GM06990 (cell line): ENCODE measurements at regions not wholly inside any gene's neighbourhood (a gene's known extent, or its start where the extent isn't known, plus 50 kb on each side); places are given as distances from the start of the nearest gene placed in this dataset.

ENCODE experiments used
- DNase-seq: peaks from one replicate; pipeline ENCODE4 v3.0.0-alpha.2; 2011; ENCODE audit not compliant: insufficient read length; ENCODE audit errors: extremely low read depth
- H3K27me3 ChIP-seq: replicated peaks from 2 replicates; pipeline ENCODE4 v1.6.0; 2011; ENCODE audit warnings: low read length; ENCODE audit not compliant: control insufficient read depth, insufficient read depth
- H3K36me3 ChIP-seq: 2 replicates; pipeline ENCODE4 v1.5.1; 2011; ENCODE audit warnings: low read length; ENCODE audit not compliant: control insufficient read depth, insufficient read depth
- H3K4me3 ChIP-seq: replicated peaks from 2 replicates; pipeline ENCODE4 v1.5.1; 2011; ENCODE audit warnings: low read depth, mild to moderate bottlenecking, control low read depth, low read length
- TF ChIP-seq, protein P1 (sequence below): IDR thresholded peaks from 2 replicates; pipeline ENCODE4 v1.5.1; 2011; ENCODE audit warnings: low read length, control low read depth, mild to moderate bottlenecking, inconsistent platforms; ENCODE audit not compliant: insufficient read depth, poor library complexity, severe bottlenecking

DNA sequence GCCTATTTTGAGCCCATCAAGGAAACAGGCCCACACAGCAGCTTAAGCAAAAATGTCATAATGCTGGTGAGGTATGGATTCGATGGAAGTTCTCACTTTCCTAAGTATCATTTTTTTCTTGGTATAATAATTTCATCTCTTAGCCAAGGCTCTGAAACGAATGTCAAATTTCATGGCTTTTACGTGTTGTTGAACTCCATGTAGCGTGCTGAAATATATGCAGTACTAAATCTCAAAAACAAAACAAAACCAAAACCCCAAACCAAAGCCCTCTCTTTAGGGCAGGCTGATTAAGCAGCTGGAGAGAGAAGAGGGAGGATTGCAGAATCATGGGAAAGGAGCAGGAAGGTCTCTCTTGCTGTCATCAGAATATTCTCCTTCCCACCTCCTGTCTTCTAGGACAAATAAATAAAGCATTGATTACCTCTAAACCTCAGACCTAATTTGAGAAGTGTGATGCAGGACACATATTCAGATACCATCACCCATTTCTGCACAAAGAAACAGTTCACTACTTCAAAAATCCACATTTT, 58.3 kb downstream of the TMEM174 start:
- Histone ChIP-seq H3K27me3 (peaks cover 2% of the 10 kb centered on the region), H3K4me3 (no peak overlapping the region), H3K36me3 (no peaks in the 10 kb centered on the region)
- TF ChIP-seq, protein P1, sequence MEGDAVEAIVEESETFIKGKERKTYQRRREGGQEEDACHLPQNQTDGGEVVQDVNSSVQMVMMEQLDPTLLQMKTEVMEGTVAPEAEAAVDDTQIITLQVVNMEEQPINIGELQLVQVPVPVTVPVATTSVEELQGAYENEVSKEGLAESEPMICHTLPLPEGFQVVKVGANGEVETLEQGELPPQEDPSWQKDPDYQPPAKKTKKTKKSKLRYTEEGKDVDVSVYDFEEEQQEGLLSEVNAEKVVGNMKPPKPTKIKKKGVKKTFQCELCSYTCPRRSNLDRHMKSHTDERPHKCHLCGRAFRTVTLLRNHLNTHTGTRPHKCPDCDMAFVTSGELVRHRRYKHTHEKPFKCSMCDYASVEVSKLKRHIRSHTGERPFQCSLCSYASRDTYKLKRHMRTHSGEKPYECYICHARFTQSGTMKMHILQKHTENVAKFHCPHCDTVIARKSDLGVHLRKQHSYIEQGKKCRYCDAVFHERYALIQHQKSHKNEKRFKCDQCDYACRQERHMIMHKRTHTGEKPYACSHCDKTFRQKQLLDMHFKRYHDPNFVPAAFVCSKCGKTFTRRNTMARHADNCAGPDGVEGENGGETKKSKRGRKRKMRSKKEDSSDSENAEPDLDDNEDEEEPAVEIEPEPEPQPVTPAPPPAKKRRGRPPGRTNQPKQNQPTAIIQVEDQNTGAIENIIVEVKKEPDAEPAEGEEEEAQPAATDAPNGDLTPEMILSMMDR, result no peak
- no peak for DNase-seq

DNA sequence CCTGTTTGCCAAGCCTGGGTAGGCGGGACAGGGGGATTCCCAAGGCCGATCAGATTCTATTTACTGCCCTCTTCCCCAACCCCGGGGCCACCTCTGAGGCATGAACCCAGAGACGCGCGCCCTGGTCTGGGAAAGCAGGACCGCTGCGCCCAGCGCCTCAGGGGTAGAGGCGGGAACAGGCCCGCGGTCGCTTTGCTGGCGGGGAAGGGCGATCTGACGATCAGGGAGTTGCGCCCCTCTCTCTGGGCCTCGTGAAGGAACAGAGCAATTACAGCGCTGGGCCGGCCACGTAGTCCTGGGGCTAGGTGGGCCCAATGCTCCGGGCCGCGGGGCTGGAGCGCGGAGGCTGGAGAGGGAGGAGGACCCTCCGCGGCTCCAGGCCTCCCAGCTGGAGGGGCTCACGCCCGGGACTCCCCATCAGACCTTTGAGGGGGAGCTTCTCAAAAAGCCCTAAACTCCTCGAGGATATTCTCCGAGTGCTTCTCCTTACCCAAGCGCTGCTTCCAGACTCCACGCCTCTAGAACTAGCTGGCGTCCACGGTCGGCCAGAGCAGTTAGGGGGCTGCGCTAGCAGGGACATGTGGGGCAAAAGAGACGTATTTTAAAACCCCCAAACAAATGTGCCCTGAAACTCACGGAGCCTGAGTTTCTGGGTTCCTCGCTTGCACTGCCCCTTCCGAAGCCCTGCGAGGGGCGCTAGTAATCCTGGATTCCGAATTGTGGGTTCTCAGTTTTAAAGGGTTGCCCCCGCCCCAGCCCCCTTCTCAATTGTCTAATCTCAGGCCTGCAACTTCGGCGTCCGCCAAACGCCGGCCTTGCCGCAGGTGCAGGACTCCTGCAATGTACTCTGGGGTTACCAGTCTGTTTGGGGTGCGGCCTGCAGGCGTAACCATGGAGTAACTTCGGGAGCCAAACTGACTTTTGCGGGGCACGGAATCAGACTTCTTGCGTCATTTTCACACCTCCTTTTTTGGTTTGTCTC, 57.6 kb downstream of the TMEM174 start:
- no peak for DNase-seq
- TF ChIP-seq, protein P1, result no peak
- no peaks in the 10 kb centered on the region for H3K36me3 ChIP-seq
- no peak overlapping the region for H3K4me3 ChIP-seq
- H3K27me3 ChIP-seq, result peaks cover 2% of the 10 kb centered on the region

DNA sequence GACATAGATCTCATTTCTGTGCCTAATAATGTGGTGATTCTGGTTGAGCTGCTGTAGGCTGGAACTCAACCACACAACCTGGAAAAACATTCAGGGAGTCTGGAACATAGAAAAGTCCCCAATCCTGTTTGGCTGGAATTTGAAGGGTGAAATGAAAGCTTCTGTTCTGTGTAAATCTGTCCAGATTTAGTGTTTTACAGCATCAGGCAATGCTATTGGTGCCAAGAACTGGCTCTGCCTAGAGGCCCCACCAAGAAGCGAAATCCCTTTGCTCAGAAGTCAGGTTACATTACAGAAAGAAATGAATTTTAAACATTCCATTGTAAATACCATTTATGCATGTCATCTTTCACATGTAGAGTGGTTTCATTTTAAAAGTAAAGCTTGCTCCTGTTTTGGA, 56.3 kb downstream of the TMEM174 start:
- peaks cover 2% of the 10 kb centered on the region for H3K27me3 ChIP-seq

DNA sequence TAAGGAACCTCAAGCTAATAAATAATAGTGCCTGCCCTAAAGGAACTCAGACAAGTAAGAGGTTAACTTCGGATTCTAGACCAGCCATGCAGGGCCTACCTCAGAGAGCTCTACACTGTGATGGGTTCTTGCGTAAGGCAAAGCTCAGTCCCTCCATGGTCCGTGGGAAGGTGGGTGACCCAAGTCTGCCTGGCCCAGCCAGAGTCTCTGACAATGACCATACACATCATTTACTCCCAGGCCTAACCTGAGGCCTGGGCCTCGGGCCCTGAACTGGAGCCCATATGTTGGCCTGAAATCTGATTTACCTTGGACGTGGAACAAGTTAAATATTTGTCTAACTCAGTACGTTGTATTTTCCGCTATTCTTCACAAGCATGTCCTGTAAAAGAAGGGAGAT, 55.1 kb downstream of the TMEM174 start:
- DNase-seq, result no peak
- H3K27me3 ChIP-seq, result peaks cover 2% of the 10 kb centered on the region
- H3K36me3 ChIP-seq, result no peaks in the 10 kb centered on the region
- TF ChIP-seq, protein P1, result no peak
- H3K4me3 ChIP-seq, result no peak overlapping the region

More for the DNA sequence above, 56.3 kb downstream of the TMEM174 start:
- H3K36me3 ChIP-seq, result no peaks in the 10 kb centered on the region
- no peak for DNase-seq
- H3K4me3 ChIP-seq, result no peak overlapping the region
- TF ChIP-seq, protein P1, result no peak
